HEK293 (cell line): ENCODE measurements at regions not wholly inside any gene's neighbourhood (a gene's known extent, or its start where the extent isn't known, plus 50 kb on each side); places are given as distances from the start of the nearest gene placed in this dataset.

Source experiments
- CTCF ChIA-PET: fragments of 350-600 bp; formaldehyde crosslinking; extraction: SDS; loops from one replicate; lab custom pipeline; 2021; ENCODE audit warnings: antibody characterized with exemption; lab: Yijun Ruan, JAX
- POLR2A ChIA-PET: fragments of 300-600 bp; formaldehyde crosslinking; extraction: SDS; loops from one replicate; lab custom pipeline; 2020; ENCODE audit warnings: antibody characterized with exemption, inconsistent platforms; lab: Yijun Ruan, JAX
- H3K27ac ChIP-seq: fragments of 200-500 bp; sonication (Bioruptor generic); 2 replicates; pipeline ENCODE4 v1.5.1; 2014; ENCODE audit warnings: low read depth, low read length, control low read depth, inconsistent platforms; ENCODE audit errors: extremely low read depth
- H3K36me3 ChIP-seq, 2 experiments: fragments of 200-500 bp in 1 of 2; sonication (Bioruptor generic) in 1 of 2; 1 replicate in 1 of 2; 2 replicates in 1 of 2; pipeline ENCODE4 v1.5.1; 2014 to 2017; ENCODE audit warnings: inconsistent platforms in 2 of 2, low read length in 2 of 2; ENCODE audit not compliant: control insufficient read depth in 2 of 2, insufficient read depth in 1 of 2
- H3K4me1 ChIP-seq: fragments of 200-500 bp; sonication (Bioruptor generic); 2 replicates; pipeline ENCODE4 v1.5.1; 2014; ENCODE audit warnings: mild to moderate bottlenecking, low read length, inconsistent platforms; ENCODE audit not compliant: control insufficient read depth, insufficient read depth
- H3K4me3 ChIP-seq: 2 replicates; pipeline ENCODE4 v1.5.1; 2011; ENCODE audit warnings: low read depth, mild to moderate bottlenecking, control low read depth, low read length, moderate library complexity
- H3K9me3 ChIP-seq: fragments of 200-500 bp; sonication (Bioruptor generic); 2 replicates; pipeline ENCODE4 v1.5.1; 2014; ENCODE audit warnings: low read depth, low read length, inconsistent platforms; ENCODE audit not compliant: control insufficient read depth, insufficient read depth
- BCL11A ChIP-seq: fragments of 450-650 bp; formaldehyde crosslinking; IDR thresholded peaks from 2 replicates; pipeline ENCODE4 v1.5.1; 2016; ENCODE audit warnings: low read depth, missing biosample characterization, missing genetic modification characterization
- BCL11B ChIP-seq: fragments of 450-650 bp; formaldehyde crosslinking; IDR thresholded peaks from 2 replicates; pipeline ENCODE4 v1.5.1; 2016; ENCODE audit warnings: low read depth, missing biosample characterization, missing genetic modification characterization
- KLF1 ChIP-seq: fragments of 450-650 bp; formaldehyde crosslinking; IDR thresholded peaks from 2 replicates; pipeline ENCODE4 v1.5.1; 2016; ENCODE audit warnings: missing biosample characterization, missing genetic modification characterization
- KLF9 ChIP-seq: fragments of 450-650 bp; formaldehyde crosslinking; IDR thresholded peaks from 2 replicates; pipeline ENCODE4 v1.5.1; 2016; ENCODE audit warnings: missing biosample characterization, missing genetic modification characterization, low read depth
- REPIN1 ChIP-seq: fragments of 450-650 bp; formaldehyde crosslinking; IDR thresholded peaks from 2 replicates; pipeline ENCODE4 v1.5.1; 2017; ENCODE audit warnings: missing biosample characterization, missing genetic modification characterization, low read depth
- SP3 ChIP-seq: fragments of 450-650 bp; formaldehyde crosslinking; IDR thresholded peaks from 2 replicates; pipeline ENCODE4 v1.5.1; 2016; ENCODE audit warnings: missing biosample characterization, missing genetic modification characterization
- ZBTB20 ChIP-seq: fragments of 450-650 bp; formaldehyde crosslinking; IDR thresholded peaks from 2 replicates; pipeline ENCODE4 v1.5.1; 2016; ENCODE audit warnings: missing biosample characterization, missing genetic modification characterization
- ZNF114 ChIP-seq: fragments of 450-650 bp; formaldehyde crosslinking; IDR thresholded peaks from 2 replicates; pipeline ENCODE4 v1.5.0; 2017; ENCODE audit warnings: missing biosample characterization, missing genetic modification characterization
- ZNF155 ChIP-seq: fragments of 450-650 bp; formaldehyde crosslinking; IDR thresholded peaks from 2 replicates; pipeline ENCODE4 v1.5.1; 2016; ENCODE audit warnings: missing biosample characterization, missing genetic modification characterization
- ZNF16 ChIP-seq: fragments of 450-650 bp; formaldehyde crosslinking; IDR thresholded peaks from 2 replicates; pipeline ENCODE4 v1.5.1; 2016; ENCODE audit warnings: low read depth, missing biosample characterization, missing genetic modification characterization
- ZNF311 ChIP-seq: fragments of 450-650 bp; formaldehyde crosslinking; IDR thresholded peaks from 2 replicates; pipeline ENCODE4 v1.5.1; 2017; ENCODE audit warnings: missing biosample characterization, missing genetic modification characterization, borderline replicate concordance
- ZNF324 ChIP-seq: fragments of 450-650 bp; formaldehyde crosslinking; IDR thresholded peaks from 2 replicates; pipeline ENCODE4 v1.5.1; 2016; ENCODE audit warnings: missing biosample characterization, missing genetic modification characterization
- ZNF394 ChIP-seq: fragments of 450-650 bp; formaldehyde crosslinking; IDR thresholded peaks from 2 replicates; pipeline ENCODE4 v1.5.1; 2016; ENCODE audit warnings: missing biosample characterization, missing genetic modification characterization, mild to moderate bottlenecking, moderate library complexity, borderline replicate concordance
- ZNF549 ChIP-seq: fragments of 450-650 bp; IDR thresholded peaks from 2 replicates; pipeline ENCODE4 v1.5.1; 2018; ENCODE audit warnings: missing biosample characterization, missing genetic modification characterization, mild to moderate bottlenecking, inconsistent platforms, moderate library complexity
- ZNF624 ChIP-seq: fragments of 450-650 bp; formaldehyde crosslinking; IDR thresholded peaks from 2 replicates; pipeline ENCODE4 v1.5.1; 2017; ENCODE audit warnings: missing biosample characterization, missing genetic modification characterization
- ZNF654 ChIP-seq: fragments of 450-650 bp; formaldehyde crosslinking; IDR thresholded peaks from 2 replicates; pipeline ENCODE4 v1.5.1; 2016; ENCODE audit warnings: low read depth, missing biosample characterization, missing genetic modification characterization
- ZNF776 ChIP-seq: fragments of 450-650 bp; formaldehyde crosslinking; IDR thresholded peaks from 2 replicates; pipeline ENCODE4 v1.5.0; 2017; ENCODE audit warnings: missing biosample characterization, missing genetic modification characterization, borderline replicate concordance
- ZNF791 ChIP-seq: fragments of 450-650 bp; formaldehyde crosslinking; IDR thresholded peaks from 2 replicates; pipeline ENCODE4 v1.5.1; 2016; ENCODE audit warnings: missing biosample characterization, missing genetic modification characterization
- ZXDB ChIP-seq: fragments of 450-650 bp; formaldehyde crosslinking; IDR thresholded peaks from 2 replicates; pipeline ENCODE4 v1.5.1; 2016; ENCODE audit warnings: missing biosample characterization, missing genetic modification characterization
- TF ChIP-seq, protein P1 (sequence below): fragments of 450-650 bp; formaldehyde crosslinking; IDR thresholded peaks from 2 replicates; pipeline ENCODE4 v1.5.1; 2016; ENCODE audit warnings: missing biosample characterization, missing genetic modification characterization
- TF ChIP-seq, protein P2 (sequence below): fragments of 450-650 bp; formaldehyde crosslinking; IDR thresholded peaks from 2 replicates; pipeline ENCODE4 v1.5.1; 2016; ENCODE audit warnings: missing biosample characterization, missing genetic modification characterization
- TF ChIP-seq, protein P3 (sequence below): fragments of 450-650 bp; formaldehyde crosslinking; IDR thresholded peaks from 2 replicates; pipeline ENCODE4 v1.5.1; 2016; ENCODE audit warnings: missing biosample characterization, missing genetic modification characterization, borderline replicate concordance
- TF ChIP-seq, protein P4 (sequence below): fragments of 450-650 bp; formaldehyde crosslinking; IDR thresholded peaks from 2 replicates; pipeline ENCODE4 v1.5.1; 2016; ENCODE audit warnings: missing biosample characterization, missing genetic modification characterization

DNA sequence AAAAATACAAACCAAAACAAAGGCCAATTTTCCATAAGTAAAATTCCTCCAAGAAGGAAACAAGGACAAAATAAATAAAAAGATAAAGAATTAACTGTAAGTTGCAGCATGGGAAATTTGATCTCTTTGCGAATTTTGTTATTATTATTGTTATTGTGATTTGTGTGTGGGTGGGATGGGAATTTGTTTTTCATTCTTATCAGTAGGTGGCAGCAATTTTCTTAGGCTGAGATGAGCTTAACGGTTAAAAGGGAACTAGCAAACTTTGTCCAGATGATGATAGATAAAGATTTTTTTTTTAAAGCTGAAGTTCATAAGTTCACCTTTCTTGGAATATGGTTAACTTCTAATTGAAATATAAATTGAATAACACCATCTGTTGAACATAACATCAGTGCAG lies 83.2 kb upstream of the IL1RAPL2 start:
- Histone ChIP-seq H3K9me3 (no peaks in the 10 kb centered on the region), H3K4me3 (no peak overlapping the region), H3K27ac (no peak overlapping the region), H3K36me3 (no peaks in the 10 kb centered on the region), H3K4me1 (no peaks in the 10 kb centered on the region)
- POLR2A ChIA-PET, result no interaction called here
- CTCF ChIA-PET, result interaction anchor here (0.7 to 2.0 kb wide), 2 partner anchors 14 to 439 kb away, joined by 3 to 9 read pairs; no protein-coding TSS in a partner anchor
- no peak for TF ChIP-seq ZNF549 (tag by site-specific recombination)
- TF ChIP-seq, protein P1, sequence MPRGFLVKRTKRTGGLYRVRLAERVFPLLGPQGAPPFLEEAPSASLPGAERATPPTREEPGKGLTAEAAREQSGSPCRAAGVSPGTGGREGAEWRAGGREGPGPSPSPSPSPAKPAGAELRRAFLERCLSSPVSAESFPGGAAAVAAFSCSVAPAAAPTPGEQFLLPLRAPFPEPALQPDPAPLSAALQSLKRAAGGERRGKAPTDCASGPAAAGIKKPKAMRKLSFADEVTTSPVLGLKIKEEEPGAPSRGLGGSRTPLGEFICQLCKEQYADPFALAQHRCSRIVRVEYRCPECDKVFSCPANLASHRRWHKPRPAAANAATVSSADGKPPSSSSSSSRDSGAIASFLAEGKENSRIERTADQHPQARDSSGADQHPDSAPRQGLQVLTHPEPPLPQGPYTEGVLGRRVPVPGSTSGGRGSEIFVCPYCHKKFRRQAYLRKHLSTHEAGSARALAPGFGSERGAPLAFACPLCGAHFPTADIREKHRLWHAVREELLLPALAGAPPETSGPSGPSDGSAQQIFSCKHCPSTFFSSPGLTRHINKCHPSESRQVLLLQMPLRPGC, result no peak
- peak; percentile 53 for TF ChIP-seq ZNF654 (tag by site-specific recombination)
- TF ChIP-seq, protein P2, sequence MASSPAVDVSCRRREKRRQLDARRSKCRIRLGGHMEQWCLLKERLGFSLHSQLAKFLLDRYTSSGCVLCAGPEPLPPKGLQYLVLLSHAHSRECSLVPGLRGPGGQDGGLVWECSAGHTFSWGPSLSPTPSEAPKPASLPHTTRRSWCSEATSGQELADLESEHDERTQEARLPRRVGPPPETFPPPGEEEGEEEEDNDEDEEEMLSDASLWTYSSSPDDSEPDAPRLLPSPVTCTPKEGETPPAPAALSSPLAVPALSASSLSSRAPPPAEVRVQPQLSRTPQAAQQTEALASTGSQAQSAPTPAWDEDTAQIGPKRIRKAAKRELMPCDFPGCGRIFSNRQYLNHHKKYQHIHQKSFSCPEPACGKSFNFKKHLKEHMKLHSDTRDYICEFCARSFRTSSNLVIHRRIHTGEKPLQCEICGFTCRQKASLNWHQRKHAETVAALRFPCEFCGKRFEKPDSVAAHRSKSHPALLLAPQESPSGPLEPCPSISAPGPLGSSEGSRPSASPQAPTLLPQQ, result no peak
- TF ChIP-seq ZNF324 (tag by site-specific recombination), result no peak
- TF ChIP-seq, protein P3, sequence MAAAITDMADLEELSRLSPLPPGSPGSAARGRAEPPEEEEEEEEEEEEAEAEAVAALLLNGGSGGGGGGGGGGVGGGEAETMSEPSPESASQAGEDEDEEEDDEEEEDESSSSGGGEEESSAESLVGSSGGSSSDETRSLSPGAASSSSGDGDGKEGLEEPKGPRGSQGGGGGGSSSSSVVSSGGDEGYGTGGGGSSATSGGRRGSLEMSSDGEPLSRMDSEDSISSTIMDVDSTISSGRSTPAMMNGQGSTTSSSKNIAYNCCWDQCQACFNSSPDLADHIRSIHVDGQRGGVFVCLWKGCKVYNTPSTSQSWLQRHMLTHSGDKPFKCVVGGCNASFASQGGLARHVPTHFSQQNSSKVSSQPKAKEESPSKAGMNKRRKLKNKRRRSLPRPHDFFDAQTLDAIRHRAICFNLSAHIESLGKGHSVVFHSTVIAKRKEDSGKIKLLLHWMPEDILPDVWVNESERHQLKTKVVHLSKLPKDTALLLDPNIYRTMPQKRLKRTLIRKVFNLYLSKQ (tag by site-specific recombination), result no peak
- no peak for TF ChIP-seq ZNF114 (tag by site-specific recombination)
- no peak for TF ChIP-seq REPIN1 (tag by site-specific recombination)
- TF ChIP-seq, protein P4, sequence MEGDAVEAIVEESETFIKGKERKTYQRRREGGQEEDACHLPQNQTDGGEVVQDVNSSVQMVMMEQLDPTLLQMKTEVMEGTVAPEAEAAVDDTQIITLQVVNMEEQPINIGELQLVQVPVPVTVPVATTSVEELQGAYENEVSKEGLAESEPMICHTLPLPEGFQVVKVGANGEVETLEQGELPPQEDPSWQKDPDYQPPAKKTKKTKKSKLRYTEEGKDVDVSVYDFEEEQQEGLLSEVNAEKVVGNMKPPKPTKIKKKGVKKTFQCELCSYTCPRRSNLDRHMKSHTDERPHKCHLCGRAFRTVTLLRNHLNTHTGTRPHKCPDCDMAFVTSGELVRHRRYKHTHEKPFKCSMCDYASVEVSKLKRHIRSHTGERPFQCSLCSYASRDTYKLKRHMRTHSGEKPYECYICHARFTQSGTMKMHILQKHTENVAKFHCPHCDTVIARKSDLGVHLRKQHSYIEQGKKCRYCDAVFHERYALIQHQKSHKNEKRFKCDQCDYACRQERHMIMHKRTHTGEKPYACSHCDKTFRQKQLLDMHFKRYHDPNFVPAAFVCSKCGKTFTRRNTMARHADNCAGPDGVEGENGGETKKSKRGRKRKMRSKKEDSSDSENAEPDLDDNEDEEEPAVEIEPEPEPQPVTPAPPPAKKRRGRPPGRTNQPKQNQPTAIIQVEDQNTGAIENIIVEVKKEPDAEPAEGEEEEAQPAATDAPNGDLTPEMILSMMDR (tag by site-specific recombination), result 0 out of 2 replicates have a peak, but pooled peaks have one; percentile 10
- no peak for TF ChIP-seq ZNF624 (tag by site-specific recombination)
- TF ChIP-seq BCL11B (tag by site-specific recombination), result no peak
- TF ChIP-seq ZXDB (tag by site-specific recombination), result no peak

DNA sequence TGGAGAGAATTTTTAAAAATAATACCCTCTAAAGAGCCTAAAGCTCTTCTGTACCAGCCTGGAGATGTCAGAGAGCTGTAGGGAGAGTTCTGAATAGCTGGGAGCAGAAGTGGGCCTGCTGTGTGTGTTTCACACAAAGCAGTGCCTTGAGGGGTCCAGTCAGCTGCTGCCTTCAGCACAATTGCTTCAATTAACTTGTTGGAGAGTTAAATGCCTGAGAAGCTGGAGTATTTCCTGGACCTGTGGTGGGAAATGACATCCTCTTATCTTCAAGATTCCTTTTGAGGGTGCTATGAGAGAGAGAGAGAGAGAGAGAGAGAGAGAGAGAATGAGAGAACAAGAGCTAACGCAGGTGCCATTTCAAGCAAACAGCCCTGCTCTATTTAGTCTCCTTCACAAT lies 96.2 kb upstream of the IL1RAPL2 start:
- Histone ChIP-seq H3K36me3 (no peaks in the 10 kb centered on the region), H3K9me3 (no peaks in the 10 kb centered on the region), H3K4me3 (no peak overlapping the region), H3K4me1 (no peaks in the 10 kb centered on the region), H3K27ac (no peak overlapping the region)
- CTCF ChIA-PET, result interaction anchor here (0.6 kb wide), 2 partner anchors 12 to 373 kb away, joined by 3 read pairs; no protein-coding TSS in a partner anchor
- TF ChIP-seq ZBTB20 (tag by site-specific recombination), result no peak
- no peak for TF ChIP-seq ZNF776 (tag by site-specific recombination)
- TF ChIP-seq ZNF311 (tag by site-specific recombination), result no peak
- TF ChIP-seq KLF9 (tag by site-specific recombination), result no peak
- no peak for TF ChIP-seq KLF1 (tag by site-specific recombination)
- TF ChIP-seq ZNF624 (tag by site-specific recombination), result no peak
- no peak for TF ChIP-seq ZNF155 (tag by site-specific recombination)
- no peak for TF ChIP-seq SP3 (tag by site-specific recombination)
- TF ChIP-seq ZNF394, result no peak
- no peak for TF ChIP-seq ZNF16 (tag by site-specific recombination)
- TF ChIP-seq BCL11A (tag by site-specific recombination), result no peak
- TF ChIP-seq ZNF791 (tag by site-specific recombination), result no peak
- POLR2A ChIA-PET, result no interaction called here
